ENCODE measurements at regions not wholly inside any gene's neighbourhood (a gene's known extent, or its start where the extent isn't known, plus 50 kb on each side); places are given as distances from the start of the nearest gene placed in this dataset.

DNA sequence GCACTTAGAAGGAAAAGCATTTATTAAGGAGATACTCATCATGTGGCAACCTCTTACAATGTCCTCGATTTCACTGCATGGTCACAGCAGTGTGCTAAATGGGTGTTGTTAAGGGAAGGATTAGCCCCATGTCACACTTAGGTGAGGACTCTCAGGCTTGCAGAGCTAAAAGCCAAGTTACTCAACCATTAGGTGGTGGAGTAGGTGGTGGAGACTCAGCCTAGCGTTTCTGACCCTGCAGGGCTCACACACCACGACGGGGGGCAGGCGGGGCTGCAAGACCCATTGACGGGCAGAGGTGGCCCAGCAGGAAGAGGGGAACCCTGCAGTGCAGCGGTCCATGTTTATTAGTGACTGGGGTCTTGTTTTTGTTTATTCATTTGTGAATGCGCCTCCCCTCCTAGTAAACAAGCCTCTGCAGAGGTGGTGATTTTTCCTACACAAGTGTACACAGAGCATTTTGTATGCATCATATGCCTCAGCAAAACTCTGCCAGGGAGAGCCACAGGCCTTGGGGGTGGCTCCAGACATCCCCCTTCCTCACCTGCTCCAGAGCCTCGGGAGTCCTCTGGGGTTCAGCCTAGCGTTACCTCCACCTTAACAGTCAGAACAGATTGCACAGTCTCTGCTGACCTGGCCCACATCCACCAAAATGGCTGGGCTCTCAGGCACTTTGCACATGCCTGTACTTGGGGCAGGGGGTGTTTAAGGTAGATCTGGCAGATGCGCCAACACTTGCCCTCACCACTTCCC is 216.7 kb downstream of the C16orf95 start:
- no peak for TF ChIP-seq GATA2 (IDR thresholded peaks at IDR 0.05; ENCODE audit: low read depth, low read length)

- TF ChIP-seq GATA2 (IDR thresholded peaks at IDR 0.05; ENCODE audit: low read depth, low read length) (no peak), GATA3 (IDR thresholded peaks at IDR 0.05; ENCODE audit: low read depth, low read length) (no peak)
Observed at GRCh38 chr16:87101903-87102302, 215.3 kb downstream of the C16orf95 start.

DNA sequence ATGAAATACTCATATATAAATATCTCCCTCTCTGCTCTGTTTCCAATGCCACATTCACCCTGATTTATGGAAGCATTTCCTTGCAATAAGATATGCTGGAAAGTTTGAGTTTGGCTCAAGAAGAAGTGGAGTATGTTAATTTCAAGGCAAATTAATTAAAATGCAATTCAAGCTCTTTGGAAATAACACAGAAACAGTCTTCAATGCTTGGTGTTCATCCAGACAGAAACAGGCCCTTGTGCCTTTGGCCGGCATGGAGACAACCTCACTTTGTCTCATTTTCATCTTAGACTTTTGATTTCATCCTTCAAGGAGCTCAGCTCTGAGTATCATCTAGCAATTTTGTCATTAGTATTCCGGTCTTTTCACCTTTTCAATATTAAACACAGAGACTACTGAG is 210.0 kb downstream of the C16orf95 start:
- TF ChIP-seq GATA3 (IDR thresholded peaks at IDR 0.05; ENCODE audit: low read depth, low read length) = no peak
- TF ChIP-seq GATA2 (IDR thresholded peaks at IDR 0.05; ENCODE audit: low read depth, low read length) = no peak

- TF ChIP-seq GATA3 (IDR thresholded peaks at IDR 0.05; ENCODE audit: low read depth, low read length) = no peak
- TF ChIP-seq GATA2 (IDR thresholded peaks at IDR 0.05; ENCODE audit: low read depth, low read length) = no peak
Observed at GRCh38 chr16:87108278-87108677, 208.9 kb downstream of the C16orf95 start.

DNA sequence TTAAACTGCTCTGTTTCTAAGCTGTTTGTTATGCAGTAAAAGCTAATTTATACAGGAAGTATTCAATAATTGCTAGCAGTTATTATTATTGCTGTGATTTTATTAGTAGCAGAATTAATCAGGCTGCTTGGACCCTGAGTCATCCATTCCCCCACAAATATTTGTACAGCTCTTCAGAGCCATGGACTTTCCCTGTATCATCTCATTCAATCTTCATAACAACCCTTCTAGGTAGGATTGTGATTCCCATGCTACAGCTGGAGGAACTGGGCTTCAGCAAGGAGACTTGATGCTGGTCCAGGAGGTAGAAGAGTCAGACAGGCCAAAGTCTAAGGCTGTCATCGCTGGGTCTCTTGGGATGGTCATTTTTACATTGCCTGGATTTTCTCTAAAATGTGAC is 208.3 kb downstream of the C16orf95 start:
- no peak for TF ChIP-seq GATA2 (IDR thresholded peaks at IDR 0.05; ENCODE audit: low read depth, low read length)
- TF ChIP-seq GATA3 (IDR thresholded peaks at IDR 0.05; ENCODE audit: low read depth, low read length) = no peak

GRCh38 chr16:87114832-87115231 is 202.4 kb downstream of the C16orf95 start:
- TF ChIP-seq GATA2 (IDR thresholded peaks at IDR 0.05; ENCODE audit: low read depth, low read length) (no peak), GATA3 (IDR thresholded peaks at IDR 0.05; ENCODE audit: low read depth, low read length) (no peak)

GRCh38 chr16:87115646-87116045 is 201.5 kb downstream of the C16orf95 start:
- TF ChIP-seq GATA3 (IDR thresholded peaks at IDR 0.05; ENCODE audit: low read depth, low read length) (no peak), GATA2 (IDR thresholded peaks at IDR 0.05; ENCODE audit: low read depth, low read length) (no peak)

GRCh38 chr16:87117936-87118335 is 199.3 kb downstream of the C16orf95 start:
- TF ChIP-seq GATA2 (IDR thresholded peaks at IDR 0.05; ENCODE audit: low read depth, low read length) = no peak
- TF ChIP-seq GATA3 (IDR thresholded peaks at IDR 0.05; ENCODE audit: low read depth, low read length) = no peak

GRCh38 chr16:87119168-87119567 is 198.0 kb downstream of the C16orf95 start:
- TF ChIP-seq GATA2 (IDR thresholded peaks at IDR 0.05; ENCODE audit: low read depth, low read length) = no peak

- TF ChIP-seq GATA3 (IDR thresholded peaks at IDR 0.05; ENCODE audit: low read depth, low read length) (no peak), GATA2 (IDR thresholded peaks at IDR 0.05; ENCODE audit: low read depth, low read length) (no peak)
Observed at GRCh38 chr16:87119748-87120147, 197.4 kb downstream of the C16orf95 start.

- TF ChIP-seq GATA2 (IDR thresholded peaks at IDR 0.05; ENCODE audit: low read depth, low read length) (no peak), GATA3 (IDR thresholded peaks at IDR 0.05; ENCODE audit: low read depth, low read length) (no peak)
Observed at GRCh38 chr16:87121816-87122215, 195.4 kb downstream of the C16orf95 start.

DNA sequence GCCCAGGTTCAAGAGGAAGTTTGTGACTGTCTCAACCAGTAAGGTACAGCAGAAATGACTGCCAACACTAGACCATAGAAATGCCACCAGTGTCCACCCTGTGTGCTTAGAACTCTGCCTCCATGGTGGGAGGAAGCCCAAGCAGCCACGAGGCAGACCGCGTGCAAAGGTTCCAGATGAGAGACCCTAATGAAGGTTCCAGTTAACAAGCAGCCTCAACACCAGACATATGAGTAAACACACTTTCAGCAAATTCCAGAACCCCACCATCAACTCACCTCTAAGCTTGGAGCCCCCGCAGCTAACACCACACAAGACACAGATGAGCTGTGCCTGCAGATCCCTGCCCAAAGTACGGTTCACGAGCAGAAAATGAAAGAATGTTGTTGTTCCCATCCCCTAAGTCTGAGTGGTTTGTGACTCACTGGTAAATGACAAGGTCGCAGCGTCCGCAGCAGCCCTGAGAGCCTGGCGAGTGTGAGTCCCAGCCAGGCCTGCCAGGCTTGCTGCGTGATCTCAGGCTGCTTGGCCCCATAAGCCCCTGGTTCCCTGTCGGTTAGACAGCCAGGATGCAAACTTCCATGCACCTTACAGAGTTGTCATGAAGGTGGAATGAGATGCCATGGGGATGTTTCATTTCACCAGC is 193.7 kb downstream of the C16orf95 start:
- no peak for TF ChIP-seq GATA3 (IDR thresholded peaks at IDR 0.05; ENCODE audit: low read depth, low read length)

DNA sequence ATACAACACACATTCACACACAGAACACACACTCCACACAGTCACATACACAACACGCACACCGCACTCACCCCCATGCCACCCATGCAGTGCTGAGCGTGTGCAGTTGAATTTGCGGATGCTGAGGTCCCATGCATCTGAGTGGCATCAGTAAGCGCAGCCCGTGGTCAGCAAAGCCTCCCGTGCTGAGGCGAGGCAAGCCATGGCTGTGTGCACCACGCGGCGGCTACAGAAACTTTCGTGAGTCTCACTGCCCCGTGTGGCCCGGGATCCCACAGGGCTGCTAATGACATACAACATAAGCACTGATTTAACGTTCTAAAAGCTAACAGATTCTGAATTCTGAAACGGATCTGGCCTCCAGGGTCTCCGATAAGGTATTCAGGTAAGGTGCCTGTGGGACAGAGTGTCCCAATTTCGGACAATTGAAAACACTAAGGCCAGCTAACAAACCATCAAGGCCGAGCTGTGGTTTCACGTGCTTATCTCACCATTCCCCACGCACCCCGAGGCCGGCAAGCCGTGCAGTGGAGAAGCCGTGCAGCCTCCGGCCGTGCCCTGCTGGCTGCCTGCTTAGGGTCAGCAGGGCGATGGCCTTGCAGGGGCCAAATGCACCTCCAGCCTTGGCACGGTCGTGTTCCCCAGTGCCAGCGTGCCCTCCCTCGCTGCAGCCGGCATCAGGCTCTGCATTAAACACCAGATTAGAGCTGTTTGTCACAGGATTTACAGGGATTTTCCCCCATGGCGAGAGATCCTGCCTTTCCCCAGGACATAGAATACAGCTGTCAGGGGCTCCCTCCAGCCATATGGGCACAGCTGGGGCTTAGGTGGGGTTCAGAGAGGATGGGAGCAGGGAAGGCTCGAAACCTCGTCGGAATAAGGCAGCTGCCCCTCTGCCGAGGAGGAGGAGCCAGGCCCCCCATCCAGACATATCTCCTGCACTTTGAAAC is 191.7 kb downstream of the C16orf95 start:
- TF ChIP-seq GATA3 (IDR thresholded peaks at IDR 0.05; ENCODE audit: low read depth, low read length) = no peak
- TF ChIP-seq GATA2 (IDR thresholded peaks at IDR 0.05; ENCODE audit: low read depth, low read length) = no peak

DNA sequence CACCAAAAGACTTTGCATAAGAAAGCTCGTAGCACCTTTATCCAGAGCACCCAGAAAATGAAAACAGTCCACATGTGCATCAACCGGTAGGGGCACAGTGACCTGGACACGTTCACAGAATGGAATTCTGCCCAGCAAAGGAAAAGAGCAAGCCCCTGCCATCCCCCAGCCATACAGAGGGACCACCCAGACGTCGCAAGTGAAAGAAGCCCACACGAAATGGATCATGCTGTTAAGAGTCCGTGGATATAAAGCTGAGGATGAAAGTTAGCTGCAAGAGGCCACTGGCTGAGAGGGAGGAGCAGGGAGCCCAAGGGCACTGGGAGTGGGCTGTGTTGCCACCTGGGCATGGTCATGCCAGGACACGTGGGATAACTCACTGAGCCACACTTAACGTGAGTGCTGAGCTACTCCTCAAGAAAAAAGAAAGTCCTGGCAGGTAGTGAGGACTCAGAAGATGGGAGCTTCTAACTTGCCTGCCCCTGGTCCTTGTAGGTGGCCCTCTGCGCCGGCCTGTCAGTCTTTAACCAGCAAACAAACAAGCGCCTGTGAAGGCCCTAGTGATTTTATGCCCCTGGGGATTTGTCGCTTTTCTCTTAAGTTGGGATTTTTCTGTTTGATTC is 190.7 kb downstream of the C16orf95 start:
- no peak for TF ChIP-seq GATA2 (IDR thresholded peaks at IDR 0.05; ENCODE audit: low read depth, low read length)
- TF ChIP-seq GATA3 (IDR thresholded peaks at IDR 0.05; ENCODE audit: low read depth, low read length) = no peak
